IMR-90 (cell line): ENCODE measurements at regions not wholly inside any gene's neighbourhood (a gene's known extent, or its start where the extent isn't known, plus 50 kb on each side); places are given as distances from the start of the nearest gene placed in this dataset.

Experiments used
- CEBPB ChIP-seq: IDR thresholded peaks from 2 replicates; pipeline ENCODE4 v1.6.1; 2012; ENCODE audit warnings: low read depth, low read length, improper control_type of control experiment
- CHD1 ChIP-seq: IDR thresholded peaks from 2 replicates; pipeline ENCODE4 v1.6.1; 2012; ENCODE audit warnings: low read depth, low read length, improper control_type of control experiment
- CTCF ChIP-seq: conservative IDR thresholded peaks from 2 replicates; pipeline ENCODE4 v1.5.1; 2012; ENCODE audit warnings: mild to moderate bottlenecking, low read depth, low read length, improper control_type of control experiment
- ELK1 ChIP-seq: fragments of 150-350 bp; IDR thresholded peaks from 2 replicates; pipeline ENCODE4 v1.6.1; 2016; ENCODE audit warnings: low read depth, mild to moderate bottlenecking, low read length, moderate library complexity, borderline replicate concordance
- FOS ChIP-seq: fragments of 150-350 bp; IDR thresholded peaks from 2 replicates; pipeline ENCODE4 v1.6.1; 2016; ENCODE audit warnings: low read depth, low read length
- MAZ ChIP-seq: IDR thresholded peaks from 2 replicates; pipeline ENCODE4 v1.6.1; 2012; ENCODE audit warnings: low read depth, mild to moderate bottlenecking, low read length, improper control_type of control experiment, moderate library complexity, borderline replicate concordance
- MXI1 ChIP-seq: IDR thresholded peaks from 2 replicates; pipeline ENCODE4 v1.6.1; 2012; ENCODE audit warnings: low read depth, mild to moderate bottlenecking, low read length, moderate library complexity, borderline replicate concordance
- POLR2A ChIP-seq: IDR thresholded peaks from 2 replicates; pipeline ENCODE4 v1.6.1; 2012; ENCODE audit warnings: mild to moderate bottlenecking, low read depth, low read length
- RAD21 ChIP-seq: IDR thresholded peaks from 2 replicates; pipeline ENCODE4 v1.6.1; 2012; ENCODE audit warnings: low read length, improper control_type of control experiment
- RFX5 ChIP-seq: IDR thresholded peaks from 2 replicates; pipeline ENCODE4 v1.8.0; 2012; ENCODE audit warnings: low read depth, mild to moderate bottlenecking, low read length, moderate library complexity
- SMC3 ChIP-seq: fragments of 150-350 bp; IDR thresholded peaks from 2 replicates; pipeline ENCODE4 v1.6.1; 2016; ENCODE audit warnings: low read depth, mild to moderate bottlenecking, antibody characterized with exemption, low read length, moderate library complexity
- USF2 ChIP-seq: fragments of 150-350 bp; IDR thresholded peaks from 2 replicates; pipeline ENCODE4 v1.6.1; 2017; ENCODE audit warnings: mild to moderate bottlenecking, antibody characterized with exemption, low read length, low read depth

GRCh38 chr1:219523411-219523810, 89.5 kb downstream of the ZC3H11B start:
- TF ChIP-seq ELK1 (no peak), CTCF (no peak), POLR2A (no peak), MAZ (no peak), FOS (no peak), CHD1 (no peak), SMC3 (no peak), RAD21 (no peak), USF2 (no peak), RFX5 (no peak), CEBPB (no peak), MXI1 (no peak)
